ENCODE measurements at regions not wholly inside any gene's neighbourhood (a gene's known extent, or its start where the extent isn't known, plus 50 kb on each side); places are given as distances from the start of the nearest gene placed in this dataset.

DNA sequence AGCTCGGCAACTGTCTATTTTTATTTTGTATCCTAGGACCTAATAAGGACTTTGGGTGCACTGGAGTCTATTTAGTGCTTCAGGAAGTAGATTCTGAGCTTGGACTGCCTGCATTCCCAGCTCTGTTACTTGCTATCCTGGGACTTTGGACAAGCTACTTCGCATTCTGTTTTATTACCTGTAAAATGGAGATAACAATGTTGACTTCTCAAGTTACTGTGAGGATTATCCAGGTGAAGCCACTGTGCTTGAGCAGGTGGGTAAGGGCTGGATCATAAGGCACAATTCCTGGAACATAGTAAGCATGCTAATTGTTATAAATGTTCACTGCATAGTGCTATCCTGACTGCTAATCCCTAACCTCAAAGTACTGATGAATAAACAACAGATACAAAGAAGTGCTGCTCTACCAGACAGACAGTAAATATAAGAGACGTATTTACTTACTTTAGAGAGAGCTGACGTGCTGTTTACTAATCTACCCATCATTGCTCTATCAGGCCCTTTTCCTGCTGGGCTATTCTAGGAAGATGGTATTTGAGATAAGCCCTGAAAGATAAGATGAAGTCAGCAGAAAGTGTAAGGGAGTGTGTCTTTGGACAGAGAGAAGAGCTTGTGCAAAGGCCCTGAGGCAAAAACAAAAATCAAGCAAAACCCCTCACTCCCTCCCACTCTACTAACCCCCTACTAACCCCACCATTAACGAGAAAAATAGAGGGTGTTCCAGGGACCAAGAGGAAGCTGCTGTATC lies 50.8 kb upstream of the FLT1 start:
- DNase-seq (ENCODE audit: insufficient read length, low spot score) (no peak), FAIRE-seq (no peak)
- no peak for TF ChIP-seq POLR2A (IDR thresholded peaks at IDR 0.05; ENCODE audit: low read depth, low read length)
